Endothelial cell (in vitro differentiated cells): ENCODE measurements at regions not wholly inside any gene's neighbourhood (a gene's known extent, or its start where the extent isn't known, plus 50 kb on each side); places are given as distances from the start of the nearest gene placed in this dataset.

Experiments
- DNase-seq: peaks from one replicate; pipeline ENCODE4 v3.0.0; 2021; ENCODE audit warnings: low spot score
- H3K27ac Mint-ChIP-seq: one replicate; pipeline ENCODE4 v1.8.0; 2021; ENCODE audit warnings: mixed read lengths, inconsistent platforms; ENCODE audit not compliant: unreplicated experiment
- H3K27me3 Mint-ChIP-seq: one replicate; pipeline ENCODE4 v1.8.0; 2021; ENCODE audit warnings: mild to moderate bottlenecking, moderate library complexity, mixed read lengths, inconsistent platforms; ENCODE audit not compliant: unreplicated experiment
- H3K36me3 Mint-ChIP-seq: one replicate; pipeline ENCODE4 v1.8.0; 2021; ENCODE audit warnings: mild to moderate bottlenecking, low read depth, mixed read lengths, inconsistent platforms; ENCODE audit not compliant: unreplicated experiment
- H3K4me1 Mint-ChIP-seq: one replicate; pipeline ENCODE4 v1.8.0; 2021; ENCODE audit warnings: mild to moderate bottlenecking, mixed read lengths, inconsistent platforms; ENCODE audit not compliant: unreplicated experiment
- H3K4me3 Mint-ChIP-seq: one replicate; pipeline ENCODE4 v1.8.0; 2021; ENCODE audit warnings: mild to moderate bottlenecking, mixed read lengths, inconsistent platforms; ENCODE audit not compliant: unreplicated experiment
- H3K9me3 Mint-ChIP-seq: one replicate; pipeline ENCODE4 v1.8.0; 2021; ENCODE audit warnings: mixed read lengths, inconsistent platforms; ENCODE audit not compliant: unreplicated experiment
- CTCF ChIP-seq: fragments of 200-600 bp; sonication (generic); IDR thresholded peaks from one replicate; pipeline ENCODE4 v1.5.0; 2021; ENCODE audit warnings: antibody characterized with exemption; ENCODE audit not compliant: unreplicated experiment

- H3K27me3 Mint-ChIP-seq, result peaks cover 2% of the 10 kb centered on the region
- H3K4me3 Mint-ChIP-seq, result no peak overlapping the region
These were observed 580.8 kb downstream of the ACTL7B start for GRCh38 chr9:108274971-108275370.

GRCh38 chr9:108273988-108274387, 581.8 kb downstream of the ACTL7B start:
- H3K9me3 Mint-ChIP-seq, result no peaks in the 10 kb centered on the region
- H3K27me3 Mint-ChIP-seq, result no peaks in the 10 kb centered on the region
- peaks cover 14% of the 10 kb centered on the region for H3K4me1 Mint-ChIP-seq
- no peaks in the 10 kb centered on the region for H3K36me3 Mint-ChIP-seq
- H3K4me3 Mint-ChIP-seq, result no peak overlapping the region
- DNase-seq, result no peak
- TF ChIP-seq CTCF, result no peak
- H3K27ac Mint-ChIP-seq, result no peak overlapping the region

More at GRCh38 chr9:108274971-108275370, 580.8 kb downstream of the ACTL7B start:
- TF ChIP-seq CTCF, result no peak
- Mint-ChIP-seq H3K27ac (no peak overlapping the region), H3K9me3 (no peaks in the 10 kb centered on the region), H3K36me3 (no peaks in the 10 kb centered on the region), H3K4me1 (peaks cover 14% of the 10 kb centered on the region)
- no peak for DNase-seq

- no peaks in the 10 kb centered on the region for H3K9me3 Mint-ChIP-seq
- H3K4me1 Mint-ChIP-seq, result peaks cover 14% of the 10 kb centered on the region
- H3K27me3 Mint-ChIP-seq, result no peaks in the 10 kb centered on the region
- peak; percentile 22 for TF ChIP-seq CTCF
- H3K27ac Mint-ChIP-seq, result peak overlapping the region; percentile 65
- H3K36me3 Mint-ChIP-seq, result no peaks in the 10 kb centered on the region
- H3K4me3 Mint-ChIP-seq, result no peak overlapping the region
- peak; percentile 34 for DNase-seq
These were observed 583.4 kb downstream of the ACTL7B start for GRCh38 chr9:108272349-108272899.

GRCh38 chr9:108271646-108272348, 584.0 kb downstream of the ACTL7B start:
- no peak for TF ChIP-seq CTCF
- no peak for DNase-seq
- Mint-ChIP-seq H3K4me3 (no peak overlapping the region), H3K9me3 (no peaks in the 10 kb centered on the region), H3K36me3 (no peaks in the 10 kb centered on the region), H3K4me1 (peaks cover 14% of the 10 kb centered on the region), H3K27ac (peak overlapping the region; percentile 65), H3K27me3 (no peaks in the 10 kb centered on the region)

- no peaks in the 10 kb centered on the region for H3K9me3 Mint-ChIP-seq
- no peak for TF ChIP-seq CTCF
- DNase-seq, result no peak
- no peak overlapping the region for H3K4me3 Mint-ChIP-seq
- no peaks in the 10 kb centered on the region for H3K36me3 Mint-ChIP-seq
- H3K27me3 Mint-ChIP-seq, result no peaks in the 10 kb centered on the region
- peaks cover 14% of the 10 kb centered on the region for H3K4me1 Mint-ChIP-seq
- no peak overlapping the region for H3K27ac Mint-ChIP-seq
These were observed 584.5 kb downstream of the ACTL7B start for GRCh38 chr9:108271236-108271635.
